Lower lobe of right lung (tissue), 2 donors: ENCODE measurements at regions not wholly inside any gene's neighbourhood (a gene's known extent, or its start where the extent isn't known, plus 50 kb on each side); places are given as distances from the start of the nearest gene placed in this dataset.

ENCODE experiments used
- ATAC-seq, 2 donors: fragments of 200-7000 bp; cut with Tn5 transposase; one replicate each; pipeline ENCODE4 v1.9.1; 2020 to 2022; ENCODE audit warnings: mild to moderate bottlenecking in 2 of 2, moderate library complexity in 2 of 2
- DNase-seq: peaks from one replicate; pipeline ENCODE4 v3.0.0-alpha.2; 2020
- H3K27ac ChIP-seq: fragments of 200-600 bp; one replicate; pipeline ENCODE4 v1.8.0; 2022
- H3K27me3 ChIP-seq: fragments of 200-600 bp; one replicate; pipeline ENCODE4 v1.8.0; 2022; ENCODE audit warnings: low read depth
- H3K36me3 ChIP-seq: fragments of 200-600 bp; one replicate; pipeline ENCODE4 v1.8.0; 2022; ENCODE audit warnings: mild to moderate bottlenecking
- H3K4me1 ChIP-seq: fragments of 200-600 bp; one replicate; pipeline ENCODE4 v1.8.0; 2022
- H3K4me3 ChIP-seq: fragments of 200-600 bp; one replicate; pipeline ENCODE4 v1.8.0; 2022; ENCODE audit warnings: mild to moderate bottlenecking
- H3K9me3 ChIP-seq: fragments of 200-600 bp; one replicate; pipeline ENCODE4 v1.8.0; 2022
- CTCF ChIP-seq: fragments of 200-600 bp; IDR thresholded peaks from one replicate; pipeline ENCODE4 v1.8.0; 2022; ENCODE audit warnings: antibody characterized with exemption, mild to moderate bottlenecking
- intact Hi-C: fragments of 100-400 bp; cut with DNase I; formaldehyde crosslinking; loops from one replicate; pipeline ENCODE4 v1.11.0; 2022
- donor health status: DM: no; HTN: yes; CAD: no; lungs with severe emphysema.

- Histone ChIP-seq H3K9me3 (no peaks in the 10 kb centered on the region), H3K4me1 (peaks cover 4% of the 10 kb centered on the region), H3K27ac (no peak overlapping the region), H3K27me3 (no peaks in the 10 kb centered on the region), H3K4me3 (no peak overlapping the region), H3K36me3 (no peaks in the 10 kb centered on the region)
- ATAC-seq, result peak; percentile 29 to 38
- DNase-seq, result no peak
- intact Hi-C loops, result no loop called here
- no peak for TF ChIP-seq CTCF
Observed at GRCh38 chr9:8262625-8263622, 463.3 kb upstream of the DMAC1 start.

GRCh38 chr9:8261737-8262136 lies 462.2 kb upstream of the DMAC1 start:
- Histone ChIP-seq H3K27ac (no peak overlapping the region), H3K4me3 (no peak overlapping the region), H3K36me3 (no peaks in the 10 kb centered on the region), H3K4me1 (peaks cover 4% of the 10 kb centered on the region), H3K9me3 (no peaks in the 10 kb centered on the region), H3K27me3 (no peaks in the 10 kb centered on the region)
- TF ChIP-seq CTCF, result no peak
- ATAC-seq (no peak), DNase-seq (no peak)
- intact Hi-C loops, result no loop called here

- no peaks in the 10 kb centered on the region for H3K9me3 ChIP-seq
- no peaks in the 10 kb centered on the region for H3K27me3 ChIP-seq
- ATAC-seq, result no peak
- H3K36me3 ChIP-seq, result no peaks in the 10 kb centered on the region
- no peak for TF ChIP-seq CTCF
- H3K4me1 ChIP-seq, result no peaks in the 10 kb centered on the region
- no peak overlapping the region for H3K27ac ChIP-seq
- intact Hi-C loops, result no loop called here
- H3K4me3 ChIP-seq, result no peak overlapping the region
- DNase-seq, result no peak
Observed at GRCh38 chr9:8259028-8259427, 459.4 kb upstream of the DMAC1 start.

GRCh38 chr9:8256880-8257279 lies 457.3 kb upstream of the DMAC1 start:
- DNase-seq (no peak), ATAC-seq (no peak)
- no peak for TF ChIP-seq CTCF
- H3K27ac ChIP-seq, result no peak overlapping the region
- no peaks in the 10 kb centered on the region for H3K36me3 ChIP-seq
- no peaks in the 10 kb centered on the region for H3K4me1 ChIP-seq
- H3K9me3 ChIP-seq, result no peaks in the 10 kb centered on the region
- intact Hi-C loops, result no loop called here
- no peaks in the 10 kb centered on the region for H3K27me3 ChIP-seq
- no peak overlapping the region for H3K4me3 ChIP-seq

- Histone ChIP-seq H3K27me3 (no peaks in the 10 kb centered on the region), H3K27ac (no peak overlapping the region), H3K36me3 (no peaks in the 10 kb centered on the region), H3K4me1 (no peaks in the 10 kb centered on the region), H3K4me3 (no peak overlapping the region), H3K9me3 (no peaks in the 10 kb centered on the region)
- intact Hi-C loops, result no loop called here
- no peak for ATAC-seq
- no peak for DNase-seq
- no peak for TF ChIP-seq CTCF
Observed at GRCh38 chr9:8255850-8256249, 456.3 kb upstream of the DMAC1 start.
